GM12878 (cell line): ENCODE measurements at regions not wholly inside any gene's neighbourhood (a gene's known extent, or its start where the extent isn't known, plus 50 kb on each side); places are given as distances from the start of the nearest gene placed in this dataset.

Experiments used
- ATAC-seq: fragments of 200-7000 bp; cut with Tn5 transposase; 3 replicates; pipeline ENCODE4 v1.9.1; 2020; ENCODE audit warnings: mild to moderate bottlenecking, moderate library complexity
- BruUV-seq: library from RNA; stranded (reverse); fragments of 400-500 nt; replicated peaks from 2 replicates; lab custom pipeline; 2021; lab: Mats Ljungman, UMichigan
- CTCF ChIA-PET: fragments of 300-600 bp; sonication (Branson Sonifier 250); formaldehyde crosslinking; extraction: SDS; loops from one replicate; lab custom pipeline; 2021; ENCODE audit warnings: inconsistent platforms; lab: Yijun Ruan, JAX
- POLR2A ChIA-PET: fragments of 350-600 bp; formaldehyde crosslinking; extraction: SDS; loops from one replicate; lab custom pipeline; 2021; ENCODE audit warnings: inconsistent platforms; lab: Charles Lee
- RAD21 ChIA-PET: fragments of 300-600 bp; sonication (Branson Sonifier 250); formaldehyde crosslinking; loops from one replicate; lab custom pipeline; 2023; ENCODE audit warnings: antibody characterized with exemption; ENCODE audit not compliant: unreplicated experiment; lab: Charles Lee
- SMC1A ChIA-PET: fragments of 300-600 bp; sonication (Branson Sonifier 250); formaldehyde crosslinking; loops from one replicate; lab custom pipeline; 2023; ENCODE audit not compliant: unreplicated experiment, uncharacterized antibody; lab: Charles Lee
- DNase-seq: peaks from one replicate; pipeline ENCODE4 v3.0.0-alpha.2; 2011; ENCODE audit warnings: low read depth, low spot score
- FAIRE-seq: peaks from 3 replicates; lab custom pipeline; 2011; peaks lifted over from hg19 to GRCh38; lab: Jason Lieb, UNC
- H2AFZ ChIP-seq: 2 replicates; pipeline ENCODE4 v1.6.0; 2011; ENCODE audit warnings: low read depth, low read length, control low read depth; ENCODE audit not compliant: control insufficient read depth
- H3K27ac ChIP-seq: 2 replicates; pipeline ENCODE4 v1.5.1; 2011; ENCODE audit warnings: control low read depth; ENCODE audit not compliant: control insufficient read depth, insufficient read depth
- H3K27me3 ChIP-seq, 2 experiments: replicated peaks in 1 of 2; 2 replicates each; pipeline versions ENCODE4 v1.6.0 to v1.6.1; 2011; ENCODE audit warnings: low read length in 1 of 2; ENCODE audit not compliant: control insufficient read depth in 2 of 2, insufficient read depth in 2 of 2
- H3K36me3 ChIP-seq, 2 experiments: 2 replicates each; pipeline ENCODE4 v1.5.1; 2011; ENCODE audit warnings: low read length in 1 of 2; ENCODE audit not compliant: control insufficient read depth in 2 of 2, insufficient read depth in 2 of 2
- H3K4me1 ChIP-seq: 2 replicates; pipeline ENCODE4 v1.6.1; 2011; ENCODE audit warnings: mild to moderate bottlenecking, low read length, moderate library complexity, mixed read lengths; ENCODE audit not compliant: control insufficient read depth, insufficient read depth
- H3K4me2 ChIP-seq: 2 replicates; pipeline ENCODE4 v1.6.0; 2011; ENCODE audit warnings: control low read depth; ENCODE audit not compliant: control insufficient read depth, insufficient read depth
- H3K4me3 ChIP-seq: fragments of 200-600 bp; sonication (generic); 2 replicates; pipeline ENCODE4 v1.5.1; 2016
- H3K79me2 ChIP-seq: 2 replicates; pipeline ENCODE4 v1.6.0; 2011; ENCODE audit warnings: low read length; ENCODE audit not compliant: control insufficient read depth, insufficient read depth
- H3K9ac ChIP-seq: 2 replicates; pipeline ENCODE4 v1.8.0; 2011; ENCODE audit warnings: low read length, control low read depth, mixed read lengths; ENCODE audit not compliant: control insufficient read depth, insufficient read depth
- H3K9me3 ChIP-seq: replicated peaks from 3 replicates; pipeline ENCODE4 v1.5.1; 2011; ENCODE audit warnings: mild to moderate bottlenecking, low read length; ENCODE audit not compliant: control insufficient read depth, insufficient read depth
- H4K20me1 ChIP-seq: 2 replicates; pipeline ENCODE4 v1.6.0; 2011; ENCODE audit not compliant: control insufficient read depth, insufficient read depth
- BMI1 ChIP-seq: fragments of 450-650 bp; IDR thresholded peaks from 2 replicates; pipeline ENCODE4 v1.6.1; 2016; ENCODE audit warnings: mild to moderate bottlenecking, moderate library complexity, borderline replicate concordance
- FOS ChIP-seq: IDR thresholded peaks from 3 replicates; pipeline ENCODE4 v1.6.1; 2011; ENCODE audit warnings: borderline replicate concordance; ENCODE audit not compliant: insufficient read length; ENCODE audit errors: extremely low read depth
- FOXM1 ChIP-seq: IDR thresholded peaks from 2 replicates; pipeline ENCODE4 v1.6.1; 2012; ENCODE audit warnings: low read depth, mild to moderate bottlenecking, inconsistent platforms, low read length, moderate library complexity
- GABPA ChIP-seq: IDR thresholded peaks from 2 replicates; pipeline ENCODE4 v1.6.1; 2014; ENCODE audit warnings: antibody characterized with exemption, low read depth, mild to moderate bottlenecking, inconsistent platforms
- GATAD2B ChIP-seq: fragments of 450-650 bp; conservative IDR thresholded peaks from 2 replicates; pipeline ENCODE4 v1.6.1; 2017; ENCODE audit warnings: low read depth, mild to moderate bottlenecking, moderate library complexity
- HDGF ChIP-seq: fragments of 450-650 bp; IDR thresholded peaks from 2 replicates; pipeline ENCODE4 v1.6.1; 2016; ENCODE audit warnings: antibody characterized with exemption
- MXI1 ChIP-seq: fragments of 150-350 bp; IDR thresholded peaks from 2 replicates; pipeline ENCODE4 v1.6.1; 2011; ENCODE audit warnings: low read depth, mild to moderate bottlenecking, inconsistent platforms, low read length, improper control_type of control experiment
- PBX3 ChIP-seq: IDR thresholded peaks from 2 replicates; pipeline ENCODE4 v1.6.1; 2011; ENCODE audit warnings: mild to moderate bottlenecking, low read depth, low read length, moderate library complexity; ENCODE audit not compliant: insufficient replicate concordance
- SMAD5 ChIP-seq: IDR thresholded peaks from 2 replicates; pipeline ENCODE4 v1.6.1; 2016; ENCODE audit warnings: antibody characterized with exemption, low read depth
- SMC3 ChIP-seq: IDR thresholded peaks from 2 replicates; pipeline ENCODE4 v1.6.1; 2011; ENCODE audit warnings: low read length, improper control_type of control experiment, borderline replicate concordance
- TCF12 ChIP-seq: IDR thresholded peaks from 2 replicates; pipeline ENCODE4 v1.6.1; 2011; ENCODE audit warnings: low read depth, mild to moderate bottlenecking, low read length
- USF1 ChIP-seq: IDR thresholded peaks from 2 replicates; pipeline ENCODE4 v1.6.1; 2011; ENCODE audit warnings: borderline replicate concordance, low read depth, mild to moderate bottlenecking, moderate library complexity, mixed read lengths, low read length; ENCODE audit not compliant: insufficient read depth; ENCODE audit errors: extremely low read length
- WGBS: methylation state at CpG from one replicate; pipeline ENCODE4 v1.1.6; 2016; ENCODE audit warnings: low lambda C conversion rate; ENCODE audit not compliant: insufficient replicate concordance, insufficient coverage; ENCODE audit errors: missing lambda C conversion rate; 5-methylcytosine and 5-hydroxymethylcytosine counted together
- in situ Hi-C: fragments of 300-500 bp; cut with MboI; formaldehyde crosslinking; loops from 9 replicates; pipeline ENCODE4 v1.14.3; 2018; ENCODE audit warnings: mixed read lengths
- intact Hi-C: fragments of 100-400 bp; cut with micrococcal nuclease; formaldehyde crosslinking; loops from one replicate; pipeline ENCODE4 v1.14.2; 2022; ENCODE audit not compliant: unreplicated experiment

- ATAC-seq (no peak), FAIRE-seq (no peak)
- ChIA-PET SMC1A (no interaction called here), POLR2A (no interaction called here)
- no peaks in the 10 kb centered on the region for H3K79me2 ChIP-seq
- no peak overlapping the region for H3K4me3 ChIP-seq
- H2AFZ ChIP-seq, result no peak overlapping the region
- H3K9ac ChIP-seq, result no peak overlapping the region
- H3K27me3 ChIP-seq, result no peaks in the 10 kb centered on the region
- 46% methylated on average over 4 of the region's 4 CpGs for WGBS
- H3K36me3 ChIP-seq, result no peaks in the 10 kb centered on the region
- TF ChIP-seq HDGF (no peak), TCF12 (no peak), FOXM1 (no peak), MXI1 (no peak), USF1 (no peak), GABPA (no peak), SMC3 (no peak), GATAD2B (no peak)
- TF ChIP-seq, all 136 proteins: peak for 0
- no TSS peak for BruUV-seq
- Histone ChIP-seq H3K9me3 (no peaks in the 10 kb centered on the region), H3K4me2 (no peak overlapping the region), H3K4me1 (no peaks in the 10 kb centered on the region), H4K20me1 (no peaks in the 10 kb centered on the region), H3K27ac (no peak overlapping the region)
- intact Hi-C loops (no loop called here), in situ Hi-C loops (no loop called here)
- ChIA-PET CTCF (no interaction called here), RAD21 (no interaction called here)
- DNase-seq, result no peak
These were observed 584.9 kb downstream of the TMEM182 start for GRCh38 chr2:103346780-103347179.

- no peaks in the 10 kb centered on the region for H3K27me3 ChIP-seq
- 45% methylated on average over 10 of the region's 10 CpGs for WGBS
- H3K9ac ChIP-seq, result no peak overlapping the region
- no peak for TF ChIP-seq GATAD2B
- no peak for TF ChIP-seq FOS
- no peak for TF ChIP-seq SMAD5
- TF ChIP-seq PBX3, result no peak
- TF ChIP-seq BMI1, result no peak
- TF ChIP-seq, all 136 proteins: peak for 0
- POLR2A ChIA-PET, result no interaction called here
- RAD21 ChIA-PET, result no interaction called here
- in situ Hi-C loops, result no loop called here
- Histone ChIP-seq H3K4me1 (no peaks in the 10 kb centered on the region), H2AFZ (no peak overlapping the region), H3K36me3 (no peaks in the 10 kb centered on the region), H3K9me3 (no peaks in the 10 kb centered on the region), H4K20me1 (no peaks in the 10 kb centered on the region), H3K4me3 (no peak overlapping the region), H3K79me2 (no peaks in the 10 kb centered on the region), H3K4me2 (no peak overlapping the region), H3K27ac (no peak overlapping the region)
- SMC1A ChIA-PET, result no interaction called here
- intact Hi-C loops, result no loop called here
- ATAC-seq (no peak), FAIRE-seq (no peak), DNase-seq (no peak)
- BruUV-seq, result no TSS peak
- CTCF ChIA-PET, result no interaction called here
These were observed 591.9 kb downstream of the TMEM182 start for GRCh38 chr2:103353774-103354173.
